Endothelial cell of umbilical vein (primary cell): ENCODE measurements at regions not wholly inside any gene's neighbourhood (a gene's known extent, or its start where the extent isn't known, plus 50 kb on each side); places are given as distances from the start of the nearest gene placed in this dataset.

Experiments
- BruUV-seq: library from RNA; stranded (reverse); fragments of 400-500 nt; replicated peaks from 2 replicates; lab custom pipeline; 2021; lab: Mats Ljungman, UMichigan
- CTCF ChIA-PET: fragments of 300-600, 350-600 bp; sonication (Branson Sonifier 250); formaldehyde crosslinking; loops from one replicate; lab custom pipeline; 2021; ENCODE audit warnings: antibody characterized with exemption, inconsistent platforms; lab: Charles Lee
- POLR2A ChIA-PET: fragments of 300-600, 350-600 bp; sonication (Branson Sonifier 250); formaldehyde crosslinking; loops from one replicate; lab custom pipeline; 2021; ENCODE audit warnings: antibody characterized with exemption, inconsistent platforms; lab: Charles Lee
- DNase-seq: peaks from one replicate; pipeline ENCODE4 v3.0.0-alpha.2; 2011; ENCODE audit warnings: low read depth, low spot score
- FAIRE-seq: peaks from 2 replicates; lab custom pipeline; 2011; peaks lifted over from hg19 to GRCh38; lab: Jason Lieb, UNC
- H2AFZ ChIP-seq: 2 replicates; pipeline ENCODE4 v1.6.0; 2012; ENCODE audit warnings: low read depth, low read length, control low read depth, inconsistent platforms
- H3K27ac ChIP-seq: 2 replicates; pipeline ENCODE4 v1.5.1; 2011; ENCODE audit warnings: low read depth, mild to moderate bottlenecking, control low read depth, low read length, moderate library complexity; ENCODE audit not compliant: insufficient read depth
- H3K27me3 ChIP-seq, 2 experiments: 2 replicates each; pipeline versions ENCODE4 v1.6.0 to v1.6.1; 2011; ENCODE audit warnings: low read length in 2 of 2, mixed read lengths in 1 of 2; ENCODE audit not compliant: control insufficient read depth in 2 of 2, insufficient read depth in 2 of 2
- H3K36me3 ChIP-seq, 2 experiments: 2 replicates in 1 of 2; 3 replicates in 1 of 2; pipeline ENCODE4 v1.5.1; 2011; ENCODE audit warnings: low read length in 2 of 2, mild to moderate bottlenecking in 1 of 2, moderate library complexity in 1 of 2; ENCODE audit not compliant: control insufficient read depth in 2 of 2, insufficient read depth in 2 of 2; ENCODE audit errors: extremely low read depth in 1 of 2
- H3K4me1 ChIP-seq: 3 replicates; pipeline ENCODE4 v1.5.1; 2011; ENCODE audit warnings: mild to moderate bottlenecking, low read length; ENCODE audit not compliant: control insufficient read depth, insufficient read depth; ENCODE audit errors: extremely low read depth
- H3K4me2 ChIP-seq: 2 replicates; pipeline ENCODE4 v1.6.1; 2011; ENCODE audit warnings: low read length, control low read depth, mixed read lengths; ENCODE audit not compliant: insufficient read depth
- H3K4me3 ChIP-seq, 3 experiments: fragments of 200-600 bp in 1 of 3; sonication (generic), shearing (Covaris generic) in 1 of 3; replicated peaks in 1 of 3; 2 replicates each; pipeline ENCODE4 v1.5.1; 2011 to 2016; ENCODE audit warnings: control low read depth in 3 of 3, low read length in 3 of 3, mild to moderate bottlenecking in 2 of 3, inconsistent platforms in 1 of 3, low read depth in 1 of 3, moderate library complexity in 1 of 3; ENCODE audit not compliant: insufficient read depth in 1 of 3
- H3K79me2 ChIP-seq: 2 replicates; pipeline ENCODE4 v1.6.0; 2012; ENCODE audit warnings: low read length, inconsistent platforms; ENCODE audit not compliant: control insufficient read depth, insufficient read depth
- H3K9ac ChIP-seq: replicated peaks from 2 replicates; pipeline ENCODE3; 2011; ENCODE audit warnings: low read length, control low read depth; ENCODE audit not compliant: insufficient read depth; ENCODE audit errors: extremely low read depth
- H3K9me1 ChIP-seq: replicated peaks from 3 replicates; pipeline ENCODE4 v1.6.0; 2011; ENCODE audit warnings: mild to moderate bottlenecking, low read length; ENCODE audit not compliant: control insufficient read depth, insufficient read depth; ENCODE audit errors: extremely low read depth
- H3K9me3 ChIP-seq: replicated peaks from 2 replicates; pipeline ENCODE4 v1.5.1; 2012; ENCODE audit warnings: low read length, inconsistent platforms; ENCODE audit not compliant: control insufficient read depth, insufficient read depth
- H4K20me1 ChIP-seq: replicated peaks from 2 replicates; pipeline ENCODE3; 2011; ENCODE audit warnings: mild to moderate bottlenecking, low read length; ENCODE audit not compliant: control insufficient read depth, insufficient read depth; ENCODE audit errors: extremely low read depth
- CTCF ChIP-seq, 2 donors: IDR thresholded peaks; 1 replicate in 1 of 2; 2 replicates in 1 of 2; pipeline ENCODE4 v1.5.1; 2011; ENCODE audit warnings: low read length in 2 of 2, mild to moderate bottlenecking in 2 of 2, moderate library complexity in 2 of 2, control low read depth in 1 of 2, inconsistent platforms in 1 of 2, low read depth in 1 of 2; ENCODE audit not compliant: insufficient read depth in 1 of 2; ENCODE audit errors: extremely low read depth in 1 of 2
- EZH2 ChIP-seq: IDR thresholded peaks from 2 replicates; pipeline ENCODE4 v1.6.1; 2012; ENCODE audit warnings: borderline replicate concordance, low read depth, mild to moderate bottlenecking, moderate library complexity, low read length, inconsistent platforms; ENCODE audit not compliant: severe bottlenecking
- FOS ChIP-seq: IDR thresholded peaks from 2 replicates; pipeline ENCODE4 v1.6.1; 2011; ENCODE audit warnings: mild to moderate bottlenecking, low read length, moderate library complexity, borderline replicate concordance; ENCODE audit not compliant: insufficient read depth
- GATA2 ChIP-seq: IDR thresholded peaks from 2 replicates; pipeline ENCODE4 v1.7.0; 2011; ENCODE audit warnings: low read depth, mild to moderate bottlenecking, moderate library complexity, mixed read lengths, low read length; ENCODE audit not compliant: insufficient read length, insufficient read depth
- JUN ChIP-seq: IDR thresholded peaks from 2 replicates; pipeline ENCODE4 v1.6.1; 2011; ENCODE audit warnings: borderline replicate concordance, low read depth; ENCODE audit not compliant: insufficient read length, insufficient read depth
- MAX ChIP-seq: IDR thresholded peaks from 2 replicates; pipeline ENCODE4 v1.6.1; 2011; ENCODE audit not compliant: insufficient read depth, insufficient read length
- MYC ChIP-seq: IDR thresholded peaks from one replicate; pipeline ENCODE4 v1.6.1; 2011; ENCODE audit warnings: mild to moderate bottlenecking, low read depth, low read length
- POLR2A ChIP-seq: IDR thresholded peaks from 2 replicates; pipeline ENCODE4 v1.6.1; 2012; ENCODE audit warnings: low read depth, mild to moderate bottlenecking, control low read depth, low read length
- POLR2AphosphoS5 ChIP-seq: IDR thresholded peaks from 2 replicates; pipeline ENCODE4 v1.6.1; 2012; ENCODE audit warnings: low read depth, mild to moderate bottlenecking, control low read depth, low read length, moderate library complexity; ENCODE audit not compliant: insufficient read depth
- dilution Hi-C: fragments of 300-500 bp; cut with MboI; formaldehyde crosslinking; loops from one replicate; pipeline ENCODE4 v1.15.0; 2019; ENCODE audit warnings: low sequenced_read_pairs; ENCODE audit not compliant: extremely low pct_ligation_motif_present
- intact Hi-C: fragments of 100-400 bp; cut with micrococcal nuclease; formaldehyde crosslinking; loops from one replicate; pipeline ENCODE4 v1.10.0; 2022

- Histone ChIP-seq H3K9me1 (no peaks in the 10 kb centered on the region), H3K9ac (no peak overlapping the region), H2AFZ (no peak overlapping the region), H3K4me1 (no peaks in the 10 kb centered on the region), H3K36me3 (no peaks in the 10 kb centered on the region), H3K27me3 (no peaks in the 10 kb centered on the region), H3K4me3 (no peak overlapping the region), H3K79me2 (no peaks in the 10 kb centered on the region), H3K9me3 (no peaks in the 10 kb centered on the region), H3K4me2 (no peak overlapping the region), H4K20me1 (no peaks in the 10 kb centered on the region), H3K27ac (no peak overlapping the region)
- ChIA-PET POLR2A (no interaction called here), CTCF (no interaction called here)
- intact Hi-C loops (no loop called here), dilution Hi-C loops (no loop called here)
- no peak for TF ChIP-seq POLR2AphosphoS5
- no peak for TF ChIP-seq JUN
- TF ChIP-seq EZH2, result no peak
- no peak for TF ChIP-seq FOS
- TF ChIP-seq CTCF (IDR thresholded peaks at IDR 0.05; ENCODE audit: extremely low read depth in 1 of 2, insufficient read depth in 1 of 2, low read depth in 1 of 2, low read length in 2 of 2), result no peak
- no peak for TF ChIP-seq GATA2
- TF ChIP-seq POLR2A, result no peak
- no peak for TF ChIP-seq MAX
- TF ChIP-seq MYC, result no peak
- FAIRE-seq (no peak), DNase-seq (no peak)
- BruUV-seq, result no TSS peak
Observed at GRCh38 chrX:30982467-30982866, 89.4 kb downstream of the FTHL17 start.
